Esophagus squamous epithelium (tissue), 4 donors: ENCODE measurements at regions not wholly inside any gene's neighbourhood (a gene's known extent, or its start where the extent isn't known, plus 50 kb on each side); places are given as distances from the start of the nearest gene placed in this dataset.

Experiments used
- CTCF ChIP-seq, 6 experiments: fragments of 450-650 bp in 4 of 6; fragments of 200-600 bp in 2 of 6; sonication (generic) in 2 of 6; IDR thresholded peaks; one replicate each; pipeline ENCODE4 v1.5.1; 2016 to 2019; ENCODE audit warnings: antibody characterized with exemption in 6 of 6, mild to moderate bottlenecking in 4 of 6, moderate library complexity in 4 of 6
- POLR2A ChIP-seq, 4 donors: fragments of 450-650 bp; IDR thresholded peaks; one replicate each; pipeline ENCODE4 v1.6.1; 2017; ENCODE audit warnings: antibody characterized with exemption in 4 of 4, mild to moderate bottlenecking in 4 of 4, moderate library complexity in 3 of 4

GRCh38 chr7:43038254-43038653 is 74.2 kb upstream of the HECW1 start:
- no peak for TF ChIP-seq CTCF (IDR thresholded peaks at IDR 0.05)
- no peak for TF ChIP-seq POLR2A (IDR thresholded peaks at IDR 0.05)
